ENCODE measurements at regions not wholly inside any gene's neighbourhood (a gene's known extent, or its start where the extent isn't known, plus 50 kb on each side); places are given as distances from the start of the nearest gene placed in this dataset.

GRCh38 chr3:44184319-44184953, 57.2 kb upstream of the TOPAZ1 start:
- DNase-seq, result no peak

GRCh38 chr3:44185396-44185915, 56.2 kb upstream of the TOPAZ1 start:
- DNase-seq, result no peak

GRCh38 chr3:44186111-44186672, 55.5 kb upstream of the TOPAZ1 start:
- DNase-seq, result no peak

- DNase-seq, result no peak
These were observed 55.0 kb upstream of the TOPAZ1 start for GRCh38 chr3:44186712-44187111.
